Embryonic facial prominence (tissue), 1 donor: ENCODE measurements at regions not wholly inside any gene's neighbourhood (a gene's known extent, or its start where the extent isn't known, plus 50 kb on each side); places are given as distances from the start of the nearest gene placed in this dataset.

Experiments used
- DNase-seq: peaks from one replicate; pipeline ENCODE4 v3.0.0-alpha.2; 2016; ENCODE audit errors: extremely low spot score

DNA sequence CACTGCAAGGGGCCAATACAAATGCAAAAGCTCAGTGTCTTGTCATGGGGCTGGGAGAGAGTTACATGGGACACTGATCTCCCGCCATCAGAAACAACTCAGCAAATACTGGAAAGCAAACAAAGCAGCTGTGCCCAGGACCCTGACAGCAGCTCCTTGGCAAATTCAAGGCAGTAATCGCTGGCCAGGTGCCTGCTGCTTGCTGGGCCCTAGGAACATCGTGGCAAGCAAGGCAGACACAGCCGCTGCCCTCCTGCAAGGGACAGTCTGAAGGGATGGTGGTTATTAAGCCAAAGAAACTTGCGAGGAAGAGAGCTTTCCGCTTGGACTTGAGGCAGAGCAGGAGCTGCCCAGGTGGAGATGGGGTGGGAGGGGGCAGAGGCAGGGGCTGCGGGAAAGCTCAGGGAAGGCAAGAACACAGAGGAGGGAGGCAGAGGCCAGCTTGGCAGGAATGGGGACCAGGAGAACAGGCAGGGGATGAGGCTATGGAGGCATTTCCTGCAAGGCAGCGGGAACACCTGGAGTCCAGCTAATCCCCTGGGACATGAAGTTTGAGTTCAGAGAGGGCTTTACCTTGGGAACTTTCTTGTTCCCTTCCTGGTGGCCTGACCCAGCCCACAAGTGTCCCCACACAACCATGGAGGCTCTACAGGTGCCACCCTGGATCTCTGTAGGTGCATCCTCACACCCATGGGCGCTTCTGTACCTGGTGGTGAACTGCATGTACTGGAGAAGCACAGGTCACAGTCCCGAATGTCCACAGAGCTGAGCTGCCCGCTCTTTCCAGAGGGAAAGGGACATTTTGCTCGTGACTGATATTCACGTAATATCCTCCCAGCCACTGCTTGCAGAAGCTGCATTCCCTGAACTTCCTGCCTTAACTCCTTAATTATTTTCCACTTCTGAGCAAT lies 78.7 kb upstream of the ATP2B2 start:
- no peak for DNase-seq

DNA sequence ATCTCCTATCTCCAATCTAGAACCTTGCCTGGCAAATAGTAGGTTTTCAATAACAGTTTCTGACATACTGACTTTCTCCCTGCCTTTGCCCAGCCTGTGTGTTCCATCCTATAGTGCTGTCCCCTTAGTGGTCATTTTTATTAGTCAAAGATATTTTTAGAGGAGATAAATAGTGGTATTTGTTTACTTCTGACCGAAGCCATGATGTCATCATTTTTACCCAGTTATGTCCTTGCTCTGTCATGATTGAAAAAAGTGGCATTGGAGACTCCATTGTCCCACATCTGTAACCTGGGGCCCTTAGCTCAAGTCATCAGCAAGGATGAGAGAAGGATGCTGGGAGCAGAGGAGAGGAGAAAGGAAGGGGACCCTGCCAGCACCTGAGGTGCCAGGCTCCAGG lies 80.6 kb upstream of the ATP2B2 start:
- DNase-seq = no peak

GRCh38 chr3:10594915-10595314 lies 89.5 kb upstream of the ATP2B2 start:
- peak; percentile 43 for DNase-seq

DNA sequence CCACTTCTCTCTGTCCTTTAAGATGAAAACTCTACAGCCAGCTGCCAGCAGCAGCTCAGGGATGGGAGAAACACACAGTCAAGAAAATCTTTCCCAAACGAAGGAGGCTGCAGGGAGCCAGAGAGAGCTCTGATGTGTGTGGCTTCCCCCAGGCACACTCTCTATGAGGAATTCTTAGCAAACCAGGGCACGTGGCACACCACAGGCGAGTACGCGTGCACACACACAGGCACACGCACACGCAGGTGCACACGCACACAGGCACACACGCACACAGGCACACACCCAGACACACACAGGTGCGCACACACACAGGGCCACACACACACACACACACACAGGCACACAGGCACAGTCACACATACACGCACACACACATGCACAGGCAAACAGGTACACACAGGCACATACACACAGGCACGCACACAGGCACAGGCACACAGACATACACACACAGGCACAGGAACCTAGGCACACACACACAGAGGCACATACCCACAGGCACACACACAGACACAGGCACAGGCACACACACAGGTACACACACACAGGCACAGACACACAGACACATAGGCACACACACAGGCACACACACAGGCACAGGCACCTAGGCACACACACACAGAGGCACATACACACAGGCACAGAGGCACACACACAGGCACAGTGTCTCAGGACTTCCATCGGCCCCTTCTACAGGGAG lies 91.5 kb upstream of the ATP2B2 start:
- DNase-seq = no peak

DNA sequence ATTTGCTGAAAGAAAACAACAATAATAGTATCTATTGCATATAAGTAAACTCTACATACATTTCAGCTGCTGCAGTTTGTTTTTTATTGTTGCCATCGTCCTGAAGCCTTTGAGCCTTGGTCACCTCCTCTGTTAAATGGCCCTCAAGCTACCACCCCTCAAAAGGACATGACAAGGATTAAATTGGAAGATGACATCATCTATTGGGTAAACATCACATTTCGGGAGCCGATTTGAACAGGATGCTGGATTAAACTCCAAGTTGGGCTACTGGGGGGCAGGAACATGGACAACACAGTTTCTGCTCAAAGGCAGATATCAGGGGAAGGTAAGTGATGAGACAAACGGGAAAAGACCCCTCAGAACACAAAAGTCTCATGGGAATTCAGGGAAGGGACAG lies 92.3 kb upstream of the ATP2B2 start:
- no peak for DNase-seq

DNA sequence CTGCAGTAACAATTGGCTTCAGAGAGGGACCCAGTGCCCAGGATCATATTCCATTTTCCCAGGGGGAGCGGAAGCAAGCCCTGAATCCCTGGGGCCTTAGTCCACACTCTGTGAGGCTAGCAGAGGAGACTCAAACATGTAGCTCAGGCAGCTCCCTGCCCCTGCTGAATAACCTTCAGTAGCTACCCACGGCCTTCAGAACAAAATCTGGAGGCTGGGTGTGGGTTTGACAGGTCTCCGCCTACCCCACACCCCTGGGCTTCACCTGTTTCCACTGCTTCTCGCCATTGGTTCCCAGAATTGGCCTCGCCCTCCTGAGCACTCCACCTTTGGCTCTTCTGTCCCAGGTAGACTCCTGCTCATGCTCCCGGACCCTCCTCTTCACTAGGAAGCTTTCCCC lies 93.6 kb upstream of the ATP2B2 start:
- no peak for DNase-seq

DNA sequence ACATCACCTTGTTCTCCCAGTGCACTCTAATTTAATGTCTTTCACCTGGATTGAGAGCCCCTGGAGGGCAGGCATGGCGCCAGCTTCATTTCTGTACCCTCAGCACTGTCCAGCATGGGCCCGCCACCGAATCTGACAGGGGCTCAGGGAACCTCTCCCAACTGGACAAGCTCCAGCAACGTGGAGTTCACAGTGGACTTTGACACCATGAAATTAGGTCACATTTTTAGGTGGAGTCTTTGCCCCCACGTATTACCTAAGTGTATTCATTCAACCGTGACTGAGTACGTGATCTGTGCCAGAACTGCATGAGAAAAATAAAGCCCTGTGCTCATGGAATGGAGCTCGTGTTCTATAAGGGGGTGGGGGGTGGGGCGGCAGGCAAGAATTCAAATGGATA lies 94.1 kb upstream of the ATP2B2 start:
- DNase-seq = no peak

DNA sequence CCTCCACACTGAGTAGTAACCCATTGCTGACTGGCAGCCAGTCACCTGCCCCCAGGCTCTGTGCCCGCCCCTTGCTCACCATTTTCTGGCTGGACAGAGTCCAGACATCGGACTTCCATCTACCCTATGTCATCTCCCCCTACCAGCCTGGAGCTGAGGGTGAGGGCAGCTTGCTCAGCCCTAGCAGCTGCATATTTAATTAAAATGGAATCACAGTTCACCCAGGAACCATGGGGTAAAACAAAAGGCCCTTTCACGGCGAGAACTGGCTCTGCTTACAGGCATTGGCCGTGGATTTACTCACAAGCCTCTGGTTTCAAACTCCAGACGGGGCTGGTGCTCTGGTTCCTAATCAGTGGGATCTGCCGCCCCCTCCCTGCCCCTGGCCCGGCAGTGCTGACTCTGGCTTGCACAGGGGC lies 94.9 kb upstream of the ATP2B2 start:
- DNase-seq = no peak

DNA sequence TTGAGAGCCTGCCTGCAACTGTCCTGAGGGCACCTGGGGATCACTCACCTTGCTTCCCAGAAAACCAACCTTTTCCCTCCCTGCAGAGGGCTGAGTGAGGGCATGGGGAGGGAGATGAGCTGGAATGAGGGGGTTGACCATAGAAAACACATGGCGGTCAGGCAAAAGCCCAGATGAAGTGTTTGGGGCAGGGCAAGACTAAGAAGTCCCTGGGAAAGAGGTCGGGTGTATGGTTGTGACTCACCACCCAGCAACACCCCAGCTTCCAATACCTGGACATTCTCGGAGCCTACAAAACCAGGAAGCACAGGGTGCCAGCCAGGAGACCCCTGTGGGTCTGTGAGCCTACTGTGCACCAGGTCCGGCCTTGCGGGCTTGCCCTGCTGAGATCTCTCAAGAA lies 95.3 kb upstream of the ATP2B2 start:
- no peak for DNase-seq

DNA sequence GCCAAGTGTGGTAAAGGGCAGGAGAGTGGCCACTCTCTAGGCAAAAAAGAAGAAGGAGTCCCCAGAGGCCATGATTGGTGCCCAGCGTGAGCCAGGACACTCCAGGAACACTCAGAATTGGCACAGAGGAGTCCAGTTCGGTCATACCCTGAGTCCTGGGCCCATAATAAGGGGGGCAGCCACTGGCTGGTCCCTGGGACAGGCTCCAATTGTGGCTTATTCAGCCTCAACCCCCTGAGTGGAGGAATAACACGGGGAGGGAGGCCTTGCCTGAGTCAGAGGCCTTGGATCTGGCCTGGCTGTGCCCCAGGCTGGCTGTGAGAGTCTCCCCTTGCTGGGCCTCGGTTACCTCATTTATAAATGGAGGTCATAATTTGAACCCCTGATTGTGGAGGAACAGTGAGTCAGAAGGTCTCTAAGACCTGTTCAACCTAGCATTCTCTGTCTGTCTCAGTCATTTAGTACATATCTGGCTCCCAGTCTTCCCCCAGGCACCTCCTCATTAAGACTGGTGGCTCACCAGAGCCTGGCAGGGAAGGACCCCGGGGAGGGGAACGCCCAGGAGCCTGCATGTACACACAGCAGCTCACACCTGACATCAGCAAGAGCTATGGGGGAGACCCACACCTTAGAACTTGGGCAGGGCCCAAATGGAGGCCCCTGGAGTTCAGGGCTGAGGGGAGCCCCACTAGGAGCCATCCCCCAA lies 95.9 kb upstream of the ATP2B2 start:
- no peak for DNase-seq

- DNase-seq = no peak
These were observed 96.5 kb upstream of the ATP2B2 start for GRCh38 chr3:10601857-10602230.

GRCh38 chr3:10602271-10602670 lies 96.9 kb upstream of the ATP2B2 start:
- no peak for DNase-seq

DNA sequence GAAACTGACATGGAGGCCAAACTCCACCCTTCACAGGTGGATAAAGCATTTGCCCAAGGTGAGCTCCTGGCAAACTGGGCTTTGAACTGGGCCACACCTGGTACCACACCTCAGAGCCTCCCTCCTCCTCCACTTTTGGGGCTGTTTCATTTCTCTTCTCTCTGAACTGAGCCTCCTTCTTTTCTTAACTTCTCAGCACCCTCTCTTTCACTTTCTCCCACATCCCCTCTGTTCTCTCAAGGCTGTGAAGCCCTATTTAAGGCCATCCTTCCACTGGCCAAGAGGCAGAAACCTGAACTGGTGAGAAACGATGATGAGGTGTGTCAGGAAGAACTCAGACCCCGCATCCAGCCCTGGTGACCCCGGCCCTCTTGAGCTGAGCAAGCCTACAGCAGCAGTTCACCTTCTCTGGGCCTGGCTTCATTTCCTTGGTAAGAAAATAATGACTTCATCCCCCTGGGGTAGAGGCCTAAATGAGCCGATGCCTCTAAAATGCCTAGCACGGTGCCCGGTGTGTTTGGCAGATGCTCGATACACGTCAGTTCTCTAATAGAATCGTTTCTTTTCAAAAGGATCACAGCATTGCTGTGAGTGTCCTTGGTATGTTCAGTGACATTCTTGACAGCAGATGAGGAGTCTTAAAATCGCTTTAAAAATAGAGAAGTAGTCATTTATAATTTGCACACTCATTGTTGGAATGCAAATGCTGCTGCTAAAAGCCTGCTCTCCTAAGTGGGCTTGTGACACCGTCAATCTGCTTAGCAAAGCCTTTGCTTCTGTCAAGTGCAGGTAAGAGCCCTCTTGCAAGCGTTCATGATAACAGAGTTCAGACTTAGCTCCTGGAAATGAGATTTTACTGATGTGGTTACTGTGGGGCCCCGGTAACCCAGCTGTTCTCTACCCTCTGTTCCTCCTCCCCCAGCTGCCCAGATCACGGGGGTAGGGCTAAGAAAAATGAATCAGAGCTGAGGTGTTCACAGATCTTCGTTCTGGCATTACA lies 97.7 kb upstream of the ATP2B2 start:
- DNase-seq = no peak

DNA sequence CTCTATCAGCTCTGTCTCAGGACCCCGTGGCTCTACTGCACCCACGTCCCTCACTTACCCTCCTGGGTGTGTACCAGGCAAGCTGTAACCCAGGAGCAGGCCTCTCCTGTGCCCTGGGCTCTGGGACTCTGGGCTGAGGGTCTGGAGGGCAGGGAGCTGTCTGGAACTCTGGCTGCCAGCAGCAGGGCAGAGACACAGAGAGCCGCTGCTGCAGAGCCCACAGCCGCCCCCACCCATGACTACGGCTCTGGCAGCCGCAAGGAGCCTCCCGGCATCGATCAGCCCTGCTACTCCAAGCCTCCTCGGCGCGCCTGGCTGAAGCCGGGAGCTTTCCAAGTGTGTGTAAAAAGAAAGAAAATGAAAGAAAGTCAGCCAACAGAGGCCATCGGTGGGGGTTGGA lies 103.7 kb upstream of the ATP2B2 start:
- no peak for DNase-seq

DNA sequence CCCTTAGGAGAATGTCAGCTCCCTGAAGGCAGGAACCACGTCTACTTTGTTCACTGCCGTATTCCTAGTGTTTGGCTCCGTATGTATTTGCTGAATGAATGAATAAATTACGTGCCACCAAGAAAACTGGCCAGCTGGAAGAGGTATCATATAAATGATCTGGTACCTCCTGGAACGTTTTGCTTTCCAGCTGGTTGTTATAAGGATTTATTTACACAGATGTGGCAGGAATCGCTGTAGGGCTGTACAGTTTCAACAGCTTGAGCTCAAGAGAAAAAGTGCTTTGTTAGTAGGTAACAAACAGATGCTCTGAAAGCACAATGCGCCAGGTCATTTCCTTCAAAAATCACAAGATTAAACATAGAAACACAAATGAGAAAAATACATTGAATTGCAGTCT lies 108.8 kb upstream of the ATP2B2 start:
- no peak for DNase-seq

DNA sequence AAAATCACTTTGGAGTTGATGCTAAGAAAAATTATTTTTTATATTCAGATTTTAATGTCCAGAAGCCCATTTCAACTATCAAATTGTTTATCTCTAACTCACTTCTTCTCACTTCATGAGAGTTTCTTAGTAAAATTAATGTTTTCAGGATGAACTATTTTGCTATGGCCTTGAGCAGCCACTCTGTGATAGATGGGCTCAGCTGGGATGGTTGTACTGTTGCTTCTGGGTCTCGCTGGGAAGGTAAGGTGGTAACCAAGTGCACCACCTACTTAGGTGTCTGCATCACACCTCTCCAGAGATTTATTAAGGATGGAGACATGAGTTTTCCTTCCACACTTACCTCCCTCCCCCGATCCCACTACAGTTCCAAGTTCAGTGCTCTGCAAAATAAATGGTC lies 110.3 kb upstream of the ATP2B2 start:
- DNase-seq = no peak

GRCh38 chr3:10616321-10616720 lies 110.9 kb upstream of the ATP2B2 start:
- no peak for DNase-seq

- DNase-seq = no peak
These were observed 114.8 kb upstream of the ATP2B2 start for GRCh38 chr3:10619989-10620832.

- DNase-seq = no peak
These were observed 115.4 kb upstream of the ATP2B2 start for GRCh38 chr3:10620833-10621082.

DNA sequence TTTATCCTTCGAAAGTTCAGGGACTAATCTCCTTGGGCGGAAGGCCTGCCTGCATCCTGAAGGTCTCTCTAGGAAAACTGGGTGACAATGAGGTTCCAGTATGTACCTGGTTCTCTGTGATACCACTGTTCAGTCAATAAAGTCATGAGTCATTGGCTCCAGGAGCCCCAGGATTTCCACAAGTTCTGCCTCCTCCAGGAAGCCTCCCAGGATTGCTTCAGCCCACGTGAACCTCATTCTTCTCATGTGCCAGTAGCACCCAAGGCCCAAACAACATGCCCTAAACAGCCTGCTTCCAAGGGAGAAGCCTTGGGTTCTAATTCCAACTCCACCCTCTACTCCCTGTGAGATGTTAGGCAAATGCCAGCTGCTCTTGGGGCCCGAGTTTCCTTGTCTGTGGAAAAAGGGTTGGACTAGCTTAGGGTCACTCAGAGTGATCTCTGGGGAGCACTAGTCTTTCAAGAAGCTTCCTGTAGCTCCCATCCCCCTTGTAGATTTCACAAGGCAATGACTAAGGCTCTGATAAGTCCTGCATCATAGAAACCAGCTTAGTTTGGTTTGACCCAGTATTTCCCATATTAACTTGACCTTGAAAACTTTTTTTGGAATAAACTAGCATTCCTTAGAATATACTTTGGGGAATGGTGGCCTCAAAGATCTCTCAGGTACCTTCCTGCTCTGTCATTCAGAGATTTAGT lies 118.3 kb upstream of the ATP2B2 start:
- DNase-seq = no peak
